ENCODE measurements at regions not wholly inside any gene's neighbourhood (a gene's known extent, or its start where the extent isn't known, plus 50 kb on each side); places are given as distances from the start of the nearest gene placed in this dataset.

DNA sequence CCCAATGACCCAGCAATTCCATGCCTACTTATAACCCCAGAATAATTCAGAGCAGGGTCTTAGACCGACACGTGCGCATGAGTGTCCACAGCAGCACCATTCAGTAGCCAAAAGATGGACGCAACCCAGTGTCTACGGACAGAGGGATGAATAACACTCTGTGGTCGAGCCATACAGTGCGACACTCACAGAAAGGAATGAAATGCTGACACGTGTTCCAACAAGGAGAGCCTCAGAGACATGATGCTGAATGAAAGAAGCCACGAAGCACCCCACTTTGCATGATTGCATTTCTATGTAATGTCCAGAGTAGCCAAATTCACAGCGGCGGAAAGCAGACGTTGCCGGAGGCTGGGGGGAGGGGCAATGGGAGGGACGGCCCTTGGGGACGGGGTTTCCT is 134.4 kb downstream of the CTTN start:
- no peak for TF ChIP-seq EZH2phosphoT487 (conservative IDR thresholded peaks at IDR 0.05; ENCODE audit: low read length)
- TF ChIP-seq, protein P1, sequence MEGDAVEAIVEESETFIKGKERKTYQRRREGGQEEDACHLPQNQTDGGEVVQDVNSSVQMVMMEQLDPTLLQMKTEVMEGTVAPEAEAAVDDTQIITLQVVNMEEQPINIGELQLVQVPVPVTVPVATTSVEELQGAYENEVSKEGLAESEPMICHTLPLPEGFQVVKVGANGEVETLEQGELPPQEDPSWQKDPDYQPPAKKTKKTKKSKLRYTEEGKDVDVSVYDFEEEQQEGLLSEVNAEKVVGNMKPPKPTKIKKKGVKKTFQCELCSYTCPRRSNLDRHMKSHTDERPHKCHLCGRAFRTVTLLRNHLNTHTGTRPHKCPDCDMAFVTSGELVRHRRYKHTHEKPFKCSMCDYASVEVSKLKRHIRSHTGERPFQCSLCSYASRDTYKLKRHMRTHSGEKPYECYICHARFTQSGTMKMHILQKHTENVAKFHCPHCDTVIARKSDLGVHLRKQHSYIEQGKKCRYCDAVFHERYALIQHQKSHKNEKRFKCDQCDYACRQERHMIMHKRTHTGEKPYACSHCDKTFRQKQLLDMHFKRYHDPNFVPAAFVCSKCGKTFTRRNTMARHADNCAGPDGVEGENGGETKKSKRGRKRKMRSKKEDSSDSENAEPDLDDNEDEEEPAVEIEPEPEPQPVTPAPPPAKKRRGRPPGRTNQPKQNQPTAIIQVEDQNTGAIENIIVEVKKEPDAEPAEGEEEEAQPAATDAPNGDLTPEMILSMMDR (IDR thresholded peaks at IDR 0.05; ENCODE audit: insufficient read depth, low read length, poor library complexity, severe bottlenecking), result no peak
